SU-DHL-6 (cell line): ENCODE measurements at regions not wholly inside any gene's neighbourhood (a gene's known extent, or its start where the extent isn't known, plus 50 kb on each side); places are given as distances from the start of the nearest gene placed in this dataset.

Experiments
- CTCF ChIP-seq: fragments of 200-600 bp; sonication (generic); IDR thresholded peaks from one replicate; pipeline ENCODE4 v1.5.1; 2017; ENCODE audit warnings: antibody characterized with exemption, mild to moderate bottlenecking, low read length, moderate library complexity; ENCODE audit not compliant: insufficient read depth, poor library complexity, severe bottlenecking
- EZH2phosphoT487 ChIP-seq: fragments of 200-600 bp; sonication (generic), shearing (Covaris generic); conservative IDR thresholded peaks from 2 replicates; pipeline ENCODE4 v1.6.1; 2018; ENCODE audit warnings: mild to moderate bottlenecking, antibody characterized with exemption, low read length, moderate library complexity, mixed read lengths

DNA sequence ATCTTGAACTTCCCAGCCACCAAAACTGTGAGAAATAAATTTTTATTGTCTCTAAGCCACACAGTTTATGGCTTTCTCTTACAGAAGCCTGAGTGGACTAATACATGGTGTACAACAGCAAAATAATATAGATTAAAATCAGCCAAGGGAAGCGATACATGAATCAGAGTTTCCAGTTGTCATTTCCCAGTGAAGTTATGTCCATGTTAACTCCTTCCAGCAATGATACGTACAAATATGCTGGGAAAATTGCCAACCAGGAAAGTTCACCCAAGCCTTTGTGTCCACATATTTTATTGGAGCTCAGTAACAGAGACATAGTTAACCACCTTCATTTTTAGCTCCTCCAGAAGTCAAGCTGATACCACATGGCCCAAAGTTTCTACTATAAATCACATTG, 280.9 kb upstream of the KCNMB2 start:
- TF ChIP-seq CTCF (no peak), EZH2phosphoT487 (no peak)
